ENCODE measurements at regions not wholly inside any gene's neighbourhood (a gene's known extent, or its start where the extent isn't known, plus 50 kb on each side); places are given as distances from the start of the nearest gene placed in this dataset.

- in situ Hi-C loops (cut with HindIII; ENCODE audit: low sequenced_read_pairs) = no loop called here
- H3K4me3 ChIP-seq (ENCODE audit: low read depth, low read length) = no peak overlapping the region
- TF ChIP-seq CTCF (IDR thresholded peaks at IDR 0.05; ENCODE audit: low read depth, low read length, missing control alignments) = no peak
- DNase-seq (ENCODE audit: low read depth) = no peak
Observed at GRCh38 chr11:39724404-39724803, 1735.0 kb downstream of the LRRC4C start.

- H3K4me3 ChIP-seq (ENCODE audit: low read depth, low read length) = no peak overlapping the region
- no peak for DNase-seq (ENCODE audit: low read depth)
- in situ Hi-C loops (cut with HindIII; ENCODE audit: low sequenced_read_pairs) = no loop called here
- no peak for TF ChIP-seq CTCF (IDR thresholded peaks at IDR 0.05; ENCODE audit: low read depth, low read length, missing control alignments)
Observed at GRCh38 chr11:39712581-39712980, 1746.9 kb downstream of the LRRC4C start.

- no peak for TF ChIP-seq CTCF (IDR thresholded peaks at IDR 0.05; ENCODE audit: low read depth, low read length, missing control alignments)
- no peak for DNase-seq (ENCODE audit: low read depth)
- in situ Hi-C loops (cut with HindIII; ENCODE audit: low sequenced_read_pairs) = no loop called here
- no peak overlapping the region for H3K4me3 ChIP-seq (ENCODE audit: low read depth, low read length)
Observed at GRCh38 chr11:39690856-39691255, 1768.6 kb downstream of the LRRC4C start.

GRCh38 chr11:39683951-39684554, 1775.4 kb downstream of the LRRC4C start:
- in situ Hi-C loops (cut with HindIII; ENCODE audit: low sequenced_read_pairs) = no loop called here
- H3K4me3 ChIP-seq (ENCODE audit: low read depth, low read length) = no peak overlapping the region
- TF ChIP-seq CTCF (IDR thresholded peaks at IDR 0.05; ENCODE audit: low read depth, low read length, missing control alignments) = no peak
- DNase-seq (ENCODE audit: low read depth) = no peak

- in situ Hi-C loops (cut with HindIII; ENCODE audit: low sequenced_read_pairs) = no loop called here
- no peak overlapping the region for H3K4me3 ChIP-seq (ENCODE audit: low read depth, low read length)
- DNase-seq (ENCODE audit: low read depth) = no peak
- no peak for TF ChIP-seq CTCF (IDR thresholded peaks at IDR 0.05; ENCODE audit: low read depth, low read length, missing control alignments)
Observed at GRCh38 chr11:39683288-39683950, 1776.0 kb downstream of the LRRC4C start.

GRCh38 chr11:39681428-39681827, 1778.0 kb downstream of the LRRC4C start:
- no peak for DNase-seq (ENCODE audit: low read depth)
- H3K4me3 ChIP-seq (ENCODE audit: low read depth, low read length) = no peak overlapping the region
- no peak for TF ChIP-seq CTCF (IDR thresholded peaks at IDR 0.05; ENCODE audit: low read depth, low read length, missing control alignments)
- in situ Hi-C loops (cut with HindIII; ENCODE audit: low sequenced_read_pairs) = no loop called here
